ENCODE measurements at regions not wholly inside any gene's neighbourhood (a gene's known extent, or its start where the extent isn't known, plus 50 kb on each side); places are given as distances from the start of the nearest gene placed in this dataset.

DNA sequence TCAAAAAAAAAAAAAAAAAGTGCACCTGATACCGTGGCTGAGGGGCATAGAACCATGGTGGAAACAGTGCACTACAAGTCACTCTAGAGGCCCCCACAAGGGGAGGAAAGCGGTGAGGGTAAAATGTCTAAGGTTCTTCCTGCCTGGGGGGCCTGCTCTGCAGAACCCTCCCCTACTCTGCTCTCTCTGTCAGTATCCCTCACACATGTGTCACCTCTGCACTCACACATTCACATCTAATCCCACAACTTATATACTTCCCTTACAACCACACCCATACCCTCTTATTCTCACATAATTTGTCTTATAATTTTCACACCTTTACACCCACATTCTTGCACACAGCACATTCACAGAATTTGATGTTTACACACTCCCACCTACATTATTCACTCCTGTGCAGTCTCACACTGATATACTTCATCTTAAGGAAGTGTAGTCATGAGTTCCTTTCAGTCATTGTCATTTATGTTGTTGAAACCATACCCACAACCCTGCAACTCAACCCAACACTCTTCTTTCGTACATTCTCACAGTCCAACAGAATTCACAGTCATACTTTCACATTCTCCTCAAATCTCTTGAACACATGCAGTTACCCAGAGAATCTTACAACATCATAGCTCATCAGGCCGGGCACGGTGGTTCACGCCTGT is 68.0 kb upstream of the PAX2 start:
- no peak overlapping the region for H3K4me2 ChIP-seq (ENCODE audit: low read depth, low read length, poor library complexity, severe bottlenecking)
- no peak overlapping the region for H3K27ac ChIP-seq (ENCODE audit: low read depth, low read length)
- no peak overlapping the region for H3K4me3 ChIP-seq (ENCODE audit: insufficient read depth, low read length, poor library complexity, severe bottlenecking)
- no peaks in the 10 kb centered on the region for H3K36me3 ChIP-seq (ENCODE audit: low read length)
- no peaks in the 10 kb centered on the region for H4K20me1 ChIP-seq (ENCODE audit: low read depth, low read length)
- TF ChIP-seq, protein P1, sequence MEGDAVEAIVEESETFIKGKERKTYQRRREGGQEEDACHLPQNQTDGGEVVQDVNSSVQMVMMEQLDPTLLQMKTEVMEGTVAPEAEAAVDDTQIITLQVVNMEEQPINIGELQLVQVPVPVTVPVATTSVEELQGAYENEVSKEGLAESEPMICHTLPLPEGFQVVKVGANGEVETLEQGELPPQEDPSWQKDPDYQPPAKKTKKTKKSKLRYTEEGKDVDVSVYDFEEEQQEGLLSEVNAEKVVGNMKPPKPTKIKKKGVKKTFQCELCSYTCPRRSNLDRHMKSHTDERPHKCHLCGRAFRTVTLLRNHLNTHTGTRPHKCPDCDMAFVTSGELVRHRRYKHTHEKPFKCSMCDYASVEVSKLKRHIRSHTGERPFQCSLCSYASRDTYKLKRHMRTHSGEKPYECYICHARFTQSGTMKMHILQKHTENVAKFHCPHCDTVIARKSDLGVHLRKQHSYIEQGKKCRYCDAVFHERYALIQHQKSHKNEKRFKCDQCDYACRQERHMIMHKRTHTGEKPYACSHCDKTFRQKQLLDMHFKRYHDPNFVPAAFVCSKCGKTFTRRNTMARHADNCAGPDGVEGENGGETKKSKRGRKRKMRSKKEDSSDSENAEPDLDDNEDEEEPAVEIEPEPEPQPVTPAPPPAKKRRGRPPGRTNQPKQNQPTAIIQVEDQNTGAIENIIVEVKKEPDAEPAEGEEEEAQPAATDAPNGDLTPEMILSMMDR (IDR thresholded peaks at IDR 0.05; ENCODE audit: insufficient read depth, low read length, poor library complexity, severe bottlenecking) = no peak
- no peak for TF ChIP-seq EZH2phosphoT487 (conservative IDR thresholded peaks at IDR 0.05; ENCODE audit: low read length)
- H3K9me3 ChIP-seq (ENCODE audit: insufficient read depth, low read length) = no peaks in the 10 kb centered on the region
- no peaks in the 10 kb centered on the region for H3K79me2 ChIP-seq (ENCODE audit: insufficient read depth, low read length)
- no peak overlapping the region for H2AFZ ChIP-seq (ENCODE audit: low read depth, low read length, severe bottlenecking)
- H3K9me2 ChIP-seq (replicated peaks; ENCODE audit: insufficient read depth, low read length) = no peaks in the 10 kb centered on the region
- no peaks in the 10 kb centered on the region for H3F3A ChIP-seq (ENCODE audit: insufficient read depth)
- no peak overlapping the region for H3K9ac ChIP-seq (ENCODE audit: low read length)
- no peaks in the 10 kb centered on the region for H3K27me3 ChIP-seq (ENCODE audit: low read length)

DNA sequence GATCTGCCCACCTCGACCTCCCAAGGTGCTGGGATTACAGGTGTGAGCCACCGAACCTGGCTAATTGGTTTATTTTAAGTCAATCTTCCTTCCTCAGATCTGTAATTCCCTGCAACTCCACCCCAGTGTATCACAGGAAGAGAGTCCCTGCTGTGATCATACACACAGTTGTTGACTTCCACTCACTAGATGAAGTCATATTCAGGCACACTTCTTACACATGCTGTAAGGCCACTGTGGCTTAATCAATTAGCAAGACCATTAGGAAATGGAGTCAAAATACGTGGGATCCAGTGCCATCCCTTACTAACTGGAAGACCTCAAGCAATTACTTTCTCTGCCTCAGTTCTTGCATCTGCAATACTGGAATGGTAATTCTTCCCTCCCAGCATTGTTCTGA is 66.1 kb upstream of the PAX2 start:
- Histone ChIP-seq H4K20me1 (ENCODE audit: low read depth, low read length) (no peaks in the 10 kb centered on the region), H3K9me2 (replicated peaks; ENCODE audit: insufficient read depth, low read length) (no peaks in the 10 kb centered on the region), H3K9ac (ENCODE audit: low read length) (no peak overlapping the region), H3K9me3 (ENCODE audit: insufficient read depth, low read length) (no peaks in the 10 kb centered on the region), H2AFZ (ENCODE audit: low read depth, low read length, severe bottlenecking) (no peak overlapping the region), H3K79me2 (ENCODE audit: insufficient read depth, low read length) (no peaks in the 10 kb centered on the region), H3K4me3 (ENCODE audit: insufficient read depth, low read length, poor library complexity, severe bottlenecking) (no peak overlapping the region), H3K36me3 (ENCODE audit: low read length) (no peaks in the 10 kb centered on the region), H3K27ac (ENCODE audit: low read depth, low read length) (no peak overlapping the region), H3F3A (ENCODE audit: insufficient read depth) (no peaks in the 10 kb centered on the region), H3K27me3 (ENCODE audit: low read length) (no peaks in the 10 kb centered on the region), H3K4me2 (ENCODE audit: low read depth, low read length, poor library complexity, severe bottlenecking) (no peak overlapping the region)
- TF ChIP-seq, protein P1 (IDR thresholded peaks at IDR 0.05; ENCODE audit: insufficient read depth, low read length, poor library complexity, severe bottlenecking) = no peak
- no peak for TF ChIP-seq EZH2phosphoT487 (conservative IDR thresholded peaks at IDR 0.05; ENCODE audit: low read length)

DNA sequence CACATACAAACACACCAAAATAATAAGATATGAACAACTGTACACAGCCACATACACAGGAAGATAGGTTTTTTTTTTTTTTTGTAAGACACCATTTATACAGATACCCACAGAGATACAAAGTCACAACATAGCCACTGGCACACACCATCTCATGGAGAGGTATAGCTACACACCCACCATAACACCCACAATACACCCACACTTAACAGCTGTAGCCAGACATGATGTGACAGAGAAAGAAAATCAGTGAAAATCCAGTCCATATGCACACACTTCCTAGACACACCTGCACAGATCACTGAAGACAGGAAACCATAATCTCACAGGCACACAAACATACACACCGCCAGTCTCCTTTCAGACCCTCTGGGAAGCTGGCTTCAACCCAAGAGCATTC is 62.4 kb upstream of the PAX2 start:
- Histone ChIP-seq H3K9me3 (ENCODE audit: insufficient read depth, low read length) (no peaks in the 10 kb centered on the region), H4K20me1 (ENCODE audit: low read depth, low read length) (no peaks in the 10 kb centered on the region), H3K9me2 (replicated peaks; ENCODE audit: insufficient read depth, low read length) (no peaks in the 10 kb centered on the region), H3K27ac (ENCODE audit: low read depth, low read length) (no peak overlapping the region), H2AFZ (ENCODE audit: low read depth, low read length, severe bottlenecking) (no peak overlapping the region), H3K4me3 (ENCODE audit: insufficient read depth, low read length, poor library complexity, severe bottlenecking) (no peak overlapping the region), H3K4me2 (ENCODE audit: low read depth, low read length, poor library complexity, severe bottlenecking) (no peak overlapping the region), H3K79me2 (ENCODE audit: insufficient read depth, low read length) (no peaks in the 10 kb centered on the region), H3K36me3 (ENCODE audit: low read length) (no peaks in the 10 kb centered on the region), H3K27me3 (ENCODE audit: low read length) (no peaks in the 10 kb centered on the region), H3K9ac (ENCODE audit: low read length) (no peak overlapping the region), H3F3A (ENCODE audit: insufficient read depth) (no peaks in the 10 kb centered on the region)
- TF ChIP-seq, protein P1 (IDR thresholded peaks at IDR 0.05; ENCODE audit: insufficient read depth, low read length, poor library complexity, severe bottlenecking) = no peak
- TF ChIP-seq EZH2phosphoT487 (conservative IDR thresholded peaks at IDR 0.05; ENCODE audit: low read length) = no peak
